ENCODE measurements at regions not wholly inside any gene's neighbourhood (a gene's known extent, or its start where the extent isn't known, plus 50 kb on each side); places are given as distances from the start of the nearest gene placed in this dataset.

DNA sequence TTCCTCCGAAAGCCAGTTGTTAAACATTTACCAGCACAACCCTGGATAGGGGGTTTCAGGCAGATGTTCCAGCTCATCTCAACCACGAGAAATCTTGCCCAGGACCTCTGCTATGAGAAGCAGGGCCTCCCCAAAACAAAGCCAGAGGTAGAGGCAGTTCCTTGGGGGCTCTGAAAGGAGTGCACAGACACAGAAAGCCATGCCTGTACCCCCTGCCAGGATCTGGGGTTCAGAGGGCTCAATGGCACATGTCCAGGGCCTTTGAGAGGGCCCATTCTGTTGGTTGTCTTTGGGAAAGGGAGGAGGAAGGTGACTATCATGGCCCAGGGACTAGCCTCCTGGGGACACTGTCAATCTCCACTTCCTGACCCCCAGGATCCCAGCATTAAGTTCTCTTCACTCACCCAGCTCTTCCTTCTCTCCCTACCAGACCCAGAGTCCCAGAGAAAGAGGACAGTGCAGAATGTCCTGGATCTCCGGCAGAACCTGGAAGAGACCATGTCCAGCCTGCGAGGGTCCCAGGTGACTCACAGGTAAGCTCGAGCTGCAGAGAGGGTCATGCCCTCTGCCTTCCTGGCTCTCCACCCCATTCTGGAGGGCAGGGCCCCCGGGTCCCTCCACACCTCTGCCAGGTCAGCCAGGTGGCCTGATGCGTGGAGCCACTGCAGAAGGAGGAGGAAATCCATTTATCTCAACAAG, 116.4 kb upstream of the IPO9 start:
- Histone ChIP-seq H3K27me3 (replicated peaks in 1 of 4; ENCODE audit: control extremely low read depth in 1 of 4, control insufficient read depth in 3 of 4, insufficient read depth in 4 of 4, low read length in 3 of 4) (no peaks in the 10 kb centered on the region), H3K9ac (ENCODE audit: low read length) (no peak overlapping the region), H3K27ac (ENCODE audit: low read length in 2 of 2) (no peak overlapping the region), H4K20me1 (ENCODE audit: control insufficient read depth, insufficient read depth, low read length, poor library complexity, severe bottlenecking) (no peaks in the 10 kb centered on the region), H3K4me3 (ENCODE audit: control extremely low read depth in 1 of 5, extremely low read depth in 1 of 5, insufficient read depth in 1 of 5, low read depth in 2 of 5, low read length in 4 of 5) (no peak overlapping the region), H3K4me2 (replicated peaks; ENCODE audit: low read depth, low read length, poor library complexity, severe bottlenecking) (no peak overlapping the region), H2AFZ (ENCODE audit: insufficient read depth, low read depth, low read length, poor library complexity, severe bottlenecking) (no peak overlapping the region), H3K36me3 (replicated peaks in 1 of 2; ENCODE audit: control extremely low read depth in 1 of 2, control insufficient read depth in 1 of 2, extremely low read depth in 1 of 2, insufficient read depth in 2 of 2, low read length in 1 of 2) (no peaks in the 10 kb centered on the region), H3K9me3 (ENCODE audit: control extremely low read depth in 1 of 3, control insufficient read depth in 2 of 3, insufficient read depth in 1 of 3, low read length in 2 of 3) (no peaks in the 10 kb centered on the region), H3K4me1 (ENCODE audit: control insufficient read depth in 2 of 2, insufficient read depth in 2 of 2, low read length in 2 of 2) (peaks cover 22 to 23% of the 10 kb centered on the region in 2 donors), H3K79me2 (ENCODE audit: control insufficient read depth, insufficient read depth, low read length) (no peaks in the 10 kb centered on the region)
- no peak for ATAC-seq (ENCODE audit: low read depth)
- no peak overlapping the region for H3K4me3 Mint-ChIP-seq
- H3K4me1 Mint-ChIP-seq: peaks cover 17% of the 10 kb centered on the region
- H3K27ac Mint-ChIP-seq: no peak overlapping the region
- POLR2A ChIA-PET: no interaction called here
- CTCF ChIA-PET: interaction anchor here (1.2 to 8.4 kb wide), 3 partner anchors 8 to 79 kb away, joined by 3 to 228 read pairs (median 6); no protein-coding TSS in a partner anchor
- no peaks in the 10 kb centered on the region for H3K9me3 Mint-ChIP-seq (ENCODE audit: insufficient read depth)
- TF ChIP-seq, protein P1, sequence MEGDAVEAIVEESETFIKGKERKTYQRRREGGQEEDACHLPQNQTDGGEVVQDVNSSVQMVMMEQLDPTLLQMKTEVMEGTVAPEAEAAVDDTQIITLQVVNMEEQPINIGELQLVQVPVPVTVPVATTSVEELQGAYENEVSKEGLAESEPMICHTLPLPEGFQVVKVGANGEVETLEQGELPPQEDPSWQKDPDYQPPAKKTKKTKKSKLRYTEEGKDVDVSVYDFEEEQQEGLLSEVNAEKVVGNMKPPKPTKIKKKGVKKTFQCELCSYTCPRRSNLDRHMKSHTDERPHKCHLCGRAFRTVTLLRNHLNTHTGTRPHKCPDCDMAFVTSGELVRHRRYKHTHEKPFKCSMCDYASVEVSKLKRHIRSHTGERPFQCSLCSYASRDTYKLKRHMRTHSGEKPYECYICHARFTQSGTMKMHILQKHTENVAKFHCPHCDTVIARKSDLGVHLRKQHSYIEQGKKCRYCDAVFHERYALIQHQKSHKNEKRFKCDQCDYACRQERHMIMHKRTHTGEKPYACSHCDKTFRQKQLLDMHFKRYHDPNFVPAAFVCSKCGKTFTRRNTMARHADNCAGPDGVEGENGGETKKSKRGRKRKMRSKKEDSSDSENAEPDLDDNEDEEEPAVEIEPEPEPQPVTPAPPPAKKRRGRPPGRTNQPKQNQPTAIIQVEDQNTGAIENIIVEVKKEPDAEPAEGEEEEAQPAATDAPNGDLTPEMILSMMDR (IDR thresholded peaks at IDR 0.05): no peak
- TF ChIP-seq EZH2 (IDR thresholded peaks at IDR 0.05; ENCODE audit: borderline replicate concordance, insufficient read depth, low read depth, low read length, poor library complexity, severe bottlenecking): no peak
- WGBS (ENCODE audit: insufficient coverage): 91% methylated on average over 6 of the region's 7 CpGs
- no peaks in the 10 kb centered on the region for H3K27me3 Mint-ChIP-seq
- intact Hi-C loops (cut with micrococcal nuclease): no loop called here
- no peak for DNase-seq

DNA sequence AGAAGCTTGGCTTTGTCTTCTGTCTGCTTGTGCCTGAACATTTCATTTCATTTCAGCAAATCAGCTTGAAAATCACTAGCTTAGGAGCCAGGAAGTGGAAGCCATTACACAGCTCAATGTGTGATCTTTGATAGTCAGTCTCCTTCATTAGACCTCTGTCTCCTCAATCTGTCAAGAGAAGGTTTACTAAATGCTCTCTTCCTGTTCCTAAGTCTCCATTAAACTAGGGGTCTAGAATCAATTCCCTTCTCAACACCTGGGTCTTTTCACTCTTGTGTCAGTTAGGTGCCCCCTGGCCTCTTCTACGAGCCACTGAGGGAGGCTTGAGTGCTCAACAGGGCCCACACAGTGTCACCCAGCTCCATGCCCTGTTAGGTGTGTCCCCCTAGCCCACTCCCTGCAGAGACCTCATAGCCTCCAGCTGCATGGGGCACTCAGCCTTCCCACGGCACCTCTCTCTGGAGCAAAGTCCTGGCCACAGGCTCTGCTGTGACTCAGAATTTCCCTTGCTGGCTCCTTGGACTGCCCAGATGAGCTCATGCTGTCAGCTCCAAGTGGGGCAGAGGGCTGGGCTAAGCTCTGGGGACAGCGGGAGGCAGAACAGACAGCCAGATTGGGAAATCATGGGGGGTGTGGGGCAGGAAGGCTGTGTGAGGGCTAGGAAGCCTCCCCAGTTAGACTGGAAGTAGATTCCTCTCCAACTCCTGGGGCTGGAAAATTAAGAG, 115.7 kb upstream of the IPO9 start:
- Histone ChIP-seq H3K4me1 (ENCODE audit: control insufficient read depth in 2 of 2, insufficient read depth in 2 of 2, low read length in 2 of 2) (peaks cover 22 to 25% of the 10 kb centered on the region in 2 donors), H3K9me3 (ENCODE audit: control extremely low read depth in 1 of 3, control insufficient read depth in 2 of 3, insufficient read depth in 1 of 3, low read length in 2 of 3) (no peaks in the 10 kb centered on the region), H3K4me2 (replicated peaks; ENCODE audit: low read depth, low read length, poor library complexity, severe bottlenecking) (no peak overlapping the region), H3K4me3 (ENCODE audit: control extremely low read depth in 1 of 5, extremely low read depth in 1 of 5, insufficient read depth in 1 of 5, low read depth in 2 of 5, low read length in 4 of 5) (no peak overlapping the region), H3K36me3 (replicated peaks in 1 of 2; ENCODE audit: control extremely low read depth in 1 of 2, control insufficient read depth in 1 of 2, extremely low read depth in 1 of 2, insufficient read depth in 2 of 2, low read length in 1 of 2) (no peaks in the 10 kb centered on the region), H3K27me3 (replicated peaks in 1 of 4; ENCODE audit: control extremely low read depth in 1 of 4, control insufficient read depth in 3 of 4, insufficient read depth in 4 of 4, low read length in 3 of 4) (no peaks in the 10 kb centered on the region), H3K9ac (ENCODE audit: low read length) (no peak overlapping the region), H3K79me2 (ENCODE audit: control insufficient read depth, insufficient read depth, low read length) (no peaks in the 10 kb centered on the region), H3K27ac (ENCODE audit: low read length in 2 of 2) (no peak overlapping the region), H4K20me1 (ENCODE audit: control insufficient read depth, insufficient read depth, low read length, poor library complexity, severe bottlenecking) (no peaks in the 10 kb centered on the region), H2AFZ (ENCODE audit: insufficient read depth, low read depth, low read length, poor library complexity, severe bottlenecking) (no peak overlapping the region)
- Mint-ChIP-seq H3K4me3 (no peak overlapping the region), H3K27me3 (no peaks in the 10 kb centered on the region), H3K27ac (no peak overlapping the region), H3K4me1 (peaks cover 20% of the 10 kb centered on the region), H3K9me3 (ENCODE audit: insufficient read depth) (no peaks in the 10 kb centered on the region)
- intact Hi-C loops (cut with micrococcal nuclease): no loop called here
- 80% methylated on average over 3 of the region's 3 CpGs for WGBS (ENCODE audit: insufficient coverage)
- DNase-seq: no peak
- TF ChIP-seq, protein P1 (IDR thresholded peaks at IDR 0.05): no peak
- TF ChIP-seq EZH2 (IDR thresholded peaks at IDR 0.05; ENCODE audit: borderline replicate concordance, insufficient read depth, low read depth, low read length, poor library complexity, severe bottlenecking): no peak
- ATAC-seq (ENCODE audit: low read depth): no peak
- CTCF ChIA-PET: interaction anchor here (1.2 to 8.4 kb wide), 3 partner anchors 9 to 79 kb away, joined by 4 to 228 read pairs (median 6); no protein-coding TSS in a partner anchor
- POLR2A ChIA-PET: no interaction called here

Measured in B cell (primary cell).